Fibroblast of pulmonary artery (primary cell): ENCODE measurements at regions not wholly inside any gene's neighbourhood (a gene's known extent, or its start where the extent isn't known, plus 50 kb on each side); places are given as distances from the start of the nearest gene placed in this dataset.
"Not testable (repeated sequence)": the region's sequence is repeated elsewhere in the genome, so short reads cannot be mapped to it uniquely, and the experiment has no call there.

Experiments
- DNase-seq: peaks from one replicate; pipeline ENCODE4 v3.0.0-alpha.2; 2010; ENCODE audit warnings: low read depth
- H3K4me3 ChIP-seq: replicated peaks from 2 replicates; pipeline ENCODE4 v1.5.1; 2011; ENCODE audit warnings: low read depth, mild to moderate bottlenecking, control low read depth, low read length, moderate library complexity
- CTCF ChIP-seq: IDR thresholded peaks from 2 replicates; pipeline ENCODE4 v1.5.1; 2011; ENCODE audit warnings: mild to moderate bottlenecking, control low read depth, low read length, inconsistent platforms; ENCODE audit errors: missing control alignments

GRCh38 chr2:144621266-144621665, 101.3 kb upstream of the ZEB2 start:
- H3K4me3 ChIP-seq, result no peak overlapping the region
- no peak for TF ChIP-seq CTCF
- no peak for DNase-seq

- H3K4me3 ChIP-seq, result no peak overlapping the region
- no peak for TF ChIP-seq CTCF
- DNase-seq, result no peak
Measured at GRCh38 chr2:144619760-144620159, 99.8 kb upstream of the ZEB2 start.

GRCh38 chr2:144617171-144617570, 97.3 kb upstream of the ZEB2 start:
- not testable (repeated sequence) for DNase-seq, H3K4me3 ChIP-seq

GRCh38 chr2:144615866-144616565, 96.1 kb upstream of the ZEB2 start:
- H3K4me3 ChIP-seq, result no peak overlapping the region
- DNase-seq, result no peak
- TF ChIP-seq CTCF, result no peak

- DNase-seq, result peak; percentile 81
- H3K4me3 ChIP-seq, result no peak overlapping the region
- no peak for TF ChIP-seq CTCF
Measured at GRCh38 chr2:144607891-144608521, 88.1 kb upstream of the ZEB2 start.

GRCh38 chr2:144607099-144607498, 87.2 kb upstream of the ZEB2 start:
- TF ChIP-seq CTCF, result no peak

GRCh38 chr2:144606466-144607095, 86.7 kb upstream of the ZEB2 start:
- DNase-seq, result no peak
- no peak for TF ChIP-seq CTCF
- no peak overlapping the region for H3K4me3 ChIP-seq

More at GRCh38 chr2:144607099-144607498, 87.2 kb upstream of the ZEB2 start:
- DNase-seq, result no peak
- no peak overlapping the region for H3K4me3 ChIP-seq
